NAMALWA (cell line): ENCODE measurements at regions not wholly inside any gene's neighbourhood (a gene's known extent, or its start where the extent isn't known, plus 50 kb on each side); places are given as distances from the start of the nearest gene placed in this dataset.
A peak's percentile ranks its signal among the peaks of the same experiment; 100 is the strongest.

Source experiments
- DNase-seq: peaks from one replicate; pipeline ENCODE4 v3.0.0-alpha.2; 2015; ENCODE audit warnings: low spot score

DNA sequence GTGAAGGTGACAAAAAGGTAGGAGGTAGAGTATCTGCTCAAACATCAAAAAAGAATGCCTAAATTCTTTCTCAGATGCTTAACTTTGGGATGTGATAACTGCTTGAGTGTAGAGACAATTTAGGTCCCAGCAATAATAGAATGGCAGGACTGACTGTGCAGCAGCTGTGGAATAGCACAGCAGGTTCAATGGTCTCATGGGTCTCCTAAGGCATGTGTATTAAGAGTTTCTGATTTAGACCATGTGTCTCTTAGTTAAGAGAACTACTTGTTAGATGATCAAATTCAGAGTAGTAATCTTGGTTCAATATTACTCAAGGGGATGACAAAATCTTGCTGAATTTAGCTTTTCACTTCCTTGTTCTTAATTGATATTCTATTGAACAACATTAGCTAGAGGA, 72.0 kb downstream of the ALX1 start:
- no peak for DNase-seq

DNA sequence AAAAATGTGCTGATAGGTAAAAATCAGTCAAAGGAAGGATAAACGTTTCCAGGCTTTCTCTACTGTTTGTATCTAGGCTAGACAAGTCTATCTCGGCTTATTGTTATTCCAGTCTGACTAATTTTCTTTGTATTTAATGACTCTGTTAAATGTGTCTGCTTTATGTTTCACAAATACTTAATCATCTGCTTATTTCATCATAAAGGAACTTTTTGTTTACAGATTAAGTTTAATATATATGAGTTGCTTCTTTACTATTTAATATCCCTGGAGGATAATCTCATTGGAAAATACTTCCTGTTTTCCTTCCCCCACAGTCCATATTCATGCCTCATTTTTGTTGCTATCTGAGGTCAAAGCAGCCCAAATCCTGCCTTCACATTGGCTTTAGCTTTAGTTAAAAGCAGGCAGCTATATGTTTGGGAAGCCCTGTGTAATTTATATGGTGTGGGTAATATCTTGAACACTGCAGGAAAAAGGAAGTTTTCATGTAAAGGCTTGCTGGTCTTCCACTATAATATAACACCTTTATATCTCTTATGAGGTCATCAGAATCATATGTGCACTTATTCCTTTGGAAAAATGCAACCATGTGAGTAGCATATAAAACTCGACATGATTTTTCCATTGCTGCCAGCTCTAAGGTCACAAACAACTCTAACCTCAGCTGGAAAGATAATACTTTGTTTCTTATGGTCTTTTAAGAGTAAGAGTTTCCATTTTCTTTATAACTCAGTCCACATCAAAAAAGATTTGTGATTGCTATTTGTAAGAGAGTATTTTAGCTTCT, 76.8 kb downstream of the ALX1 start:
- DNase-seq, result no peak

DNA sequence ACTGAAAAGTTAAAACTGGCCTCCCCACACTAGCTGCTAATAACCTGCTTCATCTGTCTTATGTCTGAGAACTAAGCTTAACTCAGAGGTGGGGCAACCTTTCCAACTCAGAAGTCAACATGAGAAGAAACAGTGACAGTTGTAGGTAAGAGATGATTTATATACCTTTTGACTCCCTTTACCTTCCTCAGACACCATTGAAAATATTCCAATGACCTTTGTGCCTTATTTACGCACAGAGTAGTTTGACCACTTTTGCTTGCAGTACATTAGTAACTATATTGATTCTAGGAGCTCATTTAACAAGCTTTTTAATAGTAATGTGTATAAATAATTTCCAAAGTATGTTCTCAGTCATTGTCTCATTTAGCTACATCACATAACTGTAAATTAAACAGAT, 77.6 kb downstream of the ALX1 start:
- DNase-seq, result no peak

GRCh38 chr12:85358715-85359114, 78.7 kb downstream of the ALX1 start:
- DNase-seq, result no peak

DNA sequence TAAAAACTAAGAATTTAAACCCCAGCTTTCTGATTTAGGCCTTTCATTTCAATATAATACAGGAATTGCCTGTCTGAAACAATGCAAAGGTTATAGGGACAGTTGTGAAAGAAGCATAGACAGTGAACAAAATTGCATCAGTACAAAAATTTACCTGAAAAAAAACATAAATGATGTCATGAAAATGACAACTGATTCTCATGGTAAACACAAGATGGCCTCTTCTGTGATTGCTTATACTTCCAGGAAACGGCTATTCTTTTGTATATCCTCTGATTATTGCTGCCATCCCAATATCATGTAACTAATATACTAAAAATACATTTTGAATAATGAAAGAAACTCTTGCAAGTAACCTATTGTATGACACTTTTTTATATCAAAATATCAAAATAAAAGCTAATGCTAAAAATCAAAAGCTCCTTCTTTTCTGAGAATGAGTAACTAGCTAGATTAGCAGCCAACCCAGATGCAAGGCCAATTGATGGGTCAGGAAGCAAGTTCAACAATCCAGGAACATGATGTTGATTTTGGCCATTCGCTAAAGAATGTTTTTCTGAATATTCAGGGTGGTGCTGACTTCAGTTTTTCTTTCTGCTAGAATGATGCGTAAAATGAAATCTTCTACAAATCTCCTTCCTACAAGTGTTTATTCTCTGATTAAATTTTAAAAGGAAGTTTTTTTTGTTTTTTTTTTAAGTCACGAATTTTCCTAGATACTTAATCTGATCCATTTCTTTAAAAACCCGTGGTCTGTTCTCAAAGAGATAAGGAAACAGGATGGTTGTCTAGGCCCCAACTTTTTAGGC, 83.6 kb downstream of the ALX1 start:
- no peak for DNase-seq

GRCh38 chr12:85367936-85368335, 87.9 kb downstream of the ALX1 start:
- DNase-seq, result no peak

DNA sequence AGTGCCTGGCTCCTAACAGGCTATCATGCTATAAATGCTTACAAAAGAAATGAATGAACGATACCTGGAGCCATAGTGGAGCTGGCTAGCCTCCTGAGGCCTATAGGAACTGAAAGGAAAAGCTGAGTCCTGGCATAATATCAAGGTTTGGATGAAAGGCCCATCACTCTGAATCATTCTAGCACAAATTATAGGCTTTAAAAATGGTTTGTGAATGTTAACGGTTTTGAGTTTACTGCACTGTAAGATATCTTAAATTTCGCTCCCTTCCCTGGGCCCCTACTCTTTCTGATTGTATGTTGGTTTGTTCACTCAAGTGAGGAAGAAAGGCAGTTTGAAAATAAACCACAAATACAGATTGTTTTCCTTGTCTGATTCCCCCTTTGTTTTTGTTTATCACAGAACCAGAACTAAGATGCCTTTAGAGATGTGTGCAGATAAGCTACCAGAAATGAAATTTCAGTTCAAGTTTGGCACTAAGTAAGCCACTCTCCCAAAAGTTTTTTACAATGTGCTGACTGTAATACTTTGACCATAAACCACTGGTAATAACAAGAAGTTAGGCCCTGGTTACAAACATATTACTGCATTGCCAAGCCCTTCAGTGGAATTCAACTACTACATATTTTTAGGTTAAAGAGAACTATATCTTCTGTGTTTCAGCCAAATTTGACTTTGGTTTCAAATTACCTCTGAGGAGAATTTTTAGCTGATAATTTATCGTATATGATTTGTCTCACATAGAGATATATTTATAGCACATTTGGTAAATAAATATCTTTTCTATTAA, 89.5 kb downstream of the ALX1 start:
- no peak for DNase-seq

- no peak for DNase-seq
These were observed 93.0 kb downstream of the ALX1 start for GRCh38 chr12:85373045-85373444.

- DNase-seq, result no peak
These were observed 95.0 kb downstream of the ALX1 start for GRCh38 chr12:85374981-85375380.

GRCh38 chr12:85385406-85385805, 105.4 kb downstream of the ALX1 start:
- DNase-seq, result no peak

DNA sequence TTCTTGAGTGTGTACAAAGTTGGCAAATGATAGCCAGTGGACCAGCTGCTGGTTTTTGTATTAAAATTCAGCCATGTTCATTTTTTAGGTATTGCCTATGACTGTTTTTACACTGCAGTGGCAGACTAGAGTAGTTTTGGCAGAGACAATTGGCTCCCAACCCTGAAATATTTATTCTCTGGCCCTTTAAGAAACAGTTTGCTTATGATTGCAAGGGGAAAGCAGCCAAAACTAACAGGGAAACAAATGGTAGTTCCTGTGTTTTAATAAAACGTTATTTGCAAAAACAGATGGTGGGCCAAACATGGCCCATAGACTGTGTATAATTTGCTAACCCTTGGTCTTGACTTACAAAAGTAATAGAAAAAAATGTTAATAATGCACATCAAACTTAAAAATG, 110.2 kb downstream of the ALX1 start:
- no peak for DNase-seq

- no peak for DNase-seq
These were observed 112.5 kb downstream of the ALX1 start for GRCh38 chr12:85392508-85392907.

GRCh38 chr12:85393606-85394005, 113.6 kb downstream of the ALX1 start:
- no peak for DNase-seq

DNA sequence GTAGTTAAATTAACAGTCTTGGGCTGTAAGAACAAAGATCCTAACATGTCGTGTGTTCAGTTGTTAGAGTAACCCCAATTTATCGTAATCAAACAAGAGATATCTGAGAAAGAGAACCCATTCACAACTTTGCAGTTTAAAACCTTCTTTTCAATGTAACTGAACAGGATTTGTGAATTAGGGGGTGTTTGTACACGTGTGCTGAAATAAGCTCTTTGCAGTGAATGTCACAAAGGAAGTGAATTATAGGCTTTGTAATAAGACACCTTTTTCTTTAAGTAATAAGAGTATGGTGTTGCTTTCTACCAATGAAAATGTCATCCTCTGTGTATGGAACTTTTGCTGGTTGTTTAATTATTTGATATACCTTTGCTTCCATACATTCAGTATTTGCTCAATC, 114.0 kb downstream of the ALX1 start:
- DNase-seq, result no peak

DNA sequence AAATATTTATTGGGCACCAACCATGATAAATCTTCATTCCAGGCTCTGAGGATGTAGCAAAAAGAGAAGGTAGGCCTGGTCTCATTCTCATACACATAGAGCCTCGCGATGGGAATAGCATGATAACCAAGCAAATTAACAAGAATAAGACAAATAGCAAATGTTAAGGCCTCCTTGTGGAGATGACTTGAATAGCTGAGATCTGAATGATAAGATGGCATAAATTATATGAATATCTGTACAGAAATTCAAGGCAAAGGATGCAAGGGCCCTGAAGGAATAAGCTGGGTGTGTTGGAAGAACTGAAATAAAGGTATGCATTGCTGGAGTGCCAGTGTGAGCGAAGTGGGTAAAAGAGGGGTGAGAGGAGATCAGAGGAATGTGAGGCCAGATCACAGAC, 114.8 kb downstream of the ALX1 start:
- DNase-seq, result no peak

- DNase-seq, result no peak
These were observed 125.2 kb downstream of the ALX1 start for GRCh38 chr12:85405262-85405661.

DNA sequence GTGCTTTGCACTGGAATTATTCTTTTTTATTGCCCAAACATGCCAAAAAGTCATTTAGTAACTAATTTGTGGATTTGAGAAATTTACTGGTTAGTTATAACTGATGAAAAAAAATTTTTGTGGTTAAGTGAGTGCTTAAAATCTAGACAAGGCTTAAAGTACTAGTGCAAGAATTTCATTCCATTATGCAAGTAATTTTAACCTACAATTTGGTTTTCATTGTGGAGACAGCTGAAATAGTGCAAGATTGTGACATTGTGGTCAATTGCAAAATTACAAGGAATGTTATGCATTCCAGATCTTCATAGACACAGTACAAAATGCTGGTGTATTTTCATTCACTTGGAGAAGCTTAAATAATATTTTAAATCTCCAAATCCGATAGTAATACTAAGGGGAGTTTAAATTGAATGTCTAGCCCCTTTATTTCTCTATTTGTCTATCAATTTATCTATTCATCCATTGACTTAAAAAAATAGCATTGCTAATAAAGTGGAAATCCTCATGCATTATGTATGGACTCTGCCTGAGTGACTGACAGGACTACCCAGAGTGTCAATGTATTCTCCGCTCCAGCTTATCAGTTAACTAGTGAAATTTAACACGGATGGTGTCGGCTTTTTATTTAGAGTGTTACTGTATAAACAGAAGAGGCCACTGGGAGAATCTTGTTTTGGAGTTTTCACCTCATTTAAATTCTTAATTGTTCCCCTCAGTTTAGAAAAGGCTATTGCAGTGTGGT, 125.9 kb downstream of the ALX1 start:
- no peak for DNase-seq

DNA sequence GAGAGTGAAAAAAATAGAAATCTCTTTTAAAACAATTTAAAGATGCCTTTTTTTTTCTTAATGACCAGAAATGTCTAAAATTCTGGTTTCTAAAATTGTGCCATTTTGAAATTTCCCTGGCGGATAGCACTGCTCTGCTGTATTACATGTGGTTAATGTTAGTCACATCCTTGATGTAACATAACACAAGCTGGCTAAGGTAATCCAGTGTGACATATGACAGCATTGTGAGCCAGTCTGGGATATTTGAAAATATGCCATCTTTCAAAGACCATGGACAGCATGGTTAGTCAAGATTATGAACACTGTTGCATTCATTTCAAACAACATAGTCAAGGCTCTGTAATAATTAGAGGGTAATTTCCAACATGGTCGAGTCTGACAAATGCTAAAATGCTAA, 133.2 kb downstream of the ALX1 start:
- no peak for DNase-seq

DNA sequence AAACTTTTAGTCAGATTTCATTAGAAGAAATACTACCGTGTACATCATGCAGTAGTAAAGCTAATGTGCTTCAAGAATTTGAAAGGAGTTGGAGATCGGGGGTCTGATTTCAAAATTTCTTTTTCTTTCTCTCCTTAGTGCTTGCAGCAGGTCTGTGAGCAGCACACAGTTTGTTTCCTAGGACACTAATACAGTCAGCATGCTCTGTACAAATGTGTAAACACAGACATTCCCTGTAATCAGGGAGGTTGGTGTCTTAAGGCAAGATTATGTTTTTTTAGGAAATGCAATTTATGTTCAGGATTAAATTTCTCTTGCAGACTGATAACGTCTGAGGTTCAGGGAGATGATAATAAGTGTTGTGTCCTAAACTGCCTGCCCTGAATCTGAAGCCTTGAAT, 142.7 kb downstream of the ALX1 start:
- no peak for DNase-seq

GRCh38 chr12:85423947-85424346, 143.9 kb downstream of the ALX1 start:
- DNase-seq, result peak; percentile 15

DNA sequence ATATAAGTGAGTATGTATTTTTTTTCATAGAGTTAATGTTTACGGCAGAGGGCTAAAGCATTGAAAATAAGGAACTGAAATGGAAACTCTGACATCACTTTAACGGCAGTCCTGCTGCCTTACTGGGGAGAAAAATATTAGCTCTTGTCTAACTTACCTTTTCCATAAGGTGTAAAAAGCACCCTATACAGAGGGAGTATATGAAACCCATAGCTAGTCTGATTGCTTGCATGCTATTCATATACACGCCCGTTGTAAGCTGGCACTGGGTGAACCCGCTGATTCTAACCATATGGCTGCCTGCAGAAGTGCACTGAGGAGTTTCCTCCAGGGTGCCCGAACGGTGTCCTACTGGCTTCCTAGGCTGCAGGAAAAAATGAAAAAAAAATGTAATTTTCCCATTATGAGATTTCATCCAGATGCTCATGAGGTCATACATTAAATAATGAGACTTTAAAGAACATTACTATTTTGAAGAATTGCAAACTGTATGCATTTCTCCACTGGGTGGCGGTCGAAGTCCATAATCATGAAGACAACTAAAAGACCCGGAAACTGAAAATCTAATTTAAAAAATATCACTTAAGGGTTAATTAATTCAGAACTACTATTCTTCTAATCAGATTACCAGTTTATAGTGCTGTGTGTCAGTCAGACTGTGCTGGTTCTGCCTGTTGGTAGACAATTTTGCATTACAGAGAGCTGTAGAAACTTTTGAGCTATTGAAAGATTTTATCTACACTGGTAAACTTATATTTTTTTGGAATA, 144.7 kb downstream of the ALX1 start:
- peak; percentile 74 for DNase-seq

DNA sequence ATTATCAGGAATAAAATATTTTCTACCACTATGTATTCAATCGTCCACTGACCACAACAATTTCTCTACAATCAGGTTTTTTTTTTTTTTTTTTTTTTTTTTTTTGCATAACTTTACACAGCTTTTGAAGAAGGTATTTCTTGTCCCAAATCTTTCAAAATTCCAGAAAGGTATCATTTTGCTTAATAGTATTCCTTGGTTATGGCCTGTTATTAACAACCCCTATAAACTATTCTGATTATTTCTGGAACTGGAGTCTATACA, 145.3 kb downstream of the ALX1 start:
- DNase-seq, result no peak
